Posterior cingulate gyrus (tissue), 11 donors: ENCODE measurements at regions not wholly inside any gene's neighbourhood (a gene's known extent, or its start where the extent isn't known, plus 50 kb on each side); places are given as distances from the start of the nearest gene placed in this dataset.
"Not testable (repeated sequence)": the region's sequence is repeated elsewhere in the genome, so short reads cannot be mapped to it uniquely, and the experiment has no call there.

ENCODE experiments used
- DNase-seq, 10 donors: peaks; one replicate each; pipeline versions ENCODE4 v3.0.0 to v3.0.0-alpha.2; 2020 to 2021; ENCODE audit warnings: mixed read lengths in 3 of 10
- intact Hi-C: fragments of 100-400 bp; cut with DNase I; formaldehyde crosslinking; loops from one replicate; pipeline ENCODE4 v1.15.1; 2023

GRCh38 chr1:60866226-60866900, 216.0 kb upstream of the NFIA start:
- intact Hi-C loops: no loop called here
- DNase-seq: no peak

GRCh38 chr1:60865166-60865565, 217.2 kb upstream of the NFIA start:
- no peak for DNase-seq
- intact Hi-C loops: no loop called here

GRCh38 chr1:60864722-60865121, 217.6 kb upstream of the NFIA start:
- no peak for DNase-seq
- intact Hi-C loops: no loop called here

- no peak for DNase-seq
- intact Hi-C loops: no loop called here
Observed at GRCh38 chr1:60863131-60863530, 219.2 kb upstream of the NFIA start.

DNA sequence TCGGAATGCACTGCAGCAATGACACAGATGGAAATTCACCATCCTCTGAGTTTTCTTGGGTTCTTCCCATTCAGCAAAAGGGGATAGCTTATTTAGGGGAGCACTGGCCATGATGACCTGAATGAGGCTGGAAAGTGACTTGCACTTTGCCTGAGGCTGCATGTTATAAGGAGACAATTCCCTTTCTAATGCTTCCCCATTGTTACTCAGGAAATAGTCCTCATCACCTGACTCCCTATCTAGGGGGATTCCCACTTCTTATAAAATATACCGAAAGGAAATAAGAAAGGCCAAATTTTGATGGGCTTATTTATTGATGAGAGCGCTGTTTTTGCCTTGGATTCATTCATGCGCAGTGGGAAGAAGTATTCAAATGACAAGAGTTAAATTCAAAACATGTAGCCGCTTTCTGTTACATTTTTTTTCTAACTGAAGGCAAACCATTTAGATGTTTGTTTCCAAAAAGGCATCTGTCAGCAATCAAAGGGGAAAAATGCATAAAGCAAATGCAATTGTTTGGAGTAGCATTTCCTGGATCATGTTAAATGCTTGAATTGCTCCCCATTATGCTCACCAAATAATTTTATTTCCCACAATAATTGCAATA, 220.3 kb upstream of the NFIA start:
- intact Hi-C loops: no loop called here
- no peak for DNase-seq

GRCh38 chr1:60859111-60859510, 223.2 kb upstream of the NFIA start:
- DNase-seq: no peak
- intact Hi-C loops: no loop called here

DNA sequence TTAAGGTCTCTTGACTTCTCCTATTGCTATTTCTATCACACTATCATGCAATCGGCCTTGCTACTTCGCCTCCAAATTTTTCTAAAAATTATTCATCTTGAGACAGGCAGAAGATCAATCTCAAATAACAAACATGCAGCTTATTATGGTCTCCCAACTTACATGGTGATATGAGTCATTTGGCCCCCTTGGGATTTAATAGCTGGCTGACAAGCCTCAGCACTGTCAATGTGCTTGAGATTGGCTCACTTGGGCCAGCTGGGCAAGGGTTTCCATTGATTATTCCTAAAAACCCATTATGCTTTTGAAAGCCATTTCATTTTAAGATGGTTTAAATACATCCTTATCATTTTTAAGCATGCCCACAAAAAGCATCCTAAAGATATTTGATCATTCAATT, 224.5 kb upstream of the NFIA start:
- intact Hi-C loops: no loop called here
- DNase-seq: no peak

DNA sequence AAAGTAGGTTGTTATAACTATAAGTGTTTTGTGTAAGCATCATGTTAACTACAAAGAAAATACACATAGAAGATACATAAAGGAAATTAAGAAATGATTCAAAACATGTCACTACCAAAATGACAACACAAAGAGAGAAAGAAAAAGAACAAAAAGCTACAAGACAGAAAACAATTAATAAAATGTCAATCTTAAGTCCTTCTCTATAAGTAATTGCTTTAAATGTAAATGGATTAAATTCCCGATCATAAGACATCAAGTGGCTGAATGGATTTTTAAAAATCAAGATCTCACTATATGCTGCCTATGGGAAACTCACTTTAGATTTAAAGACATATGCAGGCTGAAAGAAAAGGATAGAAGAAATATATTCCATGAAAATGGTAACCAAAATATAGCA, 232.3 kb upstream of the NFIA start:
- intact Hi-C loops: no loop called here
- DNase-seq: no peak

GRCh38 chr1:60849401-60849800, 233.0 kb upstream of the NFIA start:
- DNase-seq: no peak
- intact Hi-C loops: loop anchor here (10.0 kb wide), 1 partner anchor 195 kb away; no protein-coding TSS in a partner anchor

GRCh38 chr1:60848583-60849188, 233.7 kb upstream of the NFIA start:
- intact Hi-C loops: loop anchor here (10.0 kb wide), 1 partner anchor 196 kb away; no protein-coding TSS in a partner anchor
- DNase-seq: no peak

DNA sequence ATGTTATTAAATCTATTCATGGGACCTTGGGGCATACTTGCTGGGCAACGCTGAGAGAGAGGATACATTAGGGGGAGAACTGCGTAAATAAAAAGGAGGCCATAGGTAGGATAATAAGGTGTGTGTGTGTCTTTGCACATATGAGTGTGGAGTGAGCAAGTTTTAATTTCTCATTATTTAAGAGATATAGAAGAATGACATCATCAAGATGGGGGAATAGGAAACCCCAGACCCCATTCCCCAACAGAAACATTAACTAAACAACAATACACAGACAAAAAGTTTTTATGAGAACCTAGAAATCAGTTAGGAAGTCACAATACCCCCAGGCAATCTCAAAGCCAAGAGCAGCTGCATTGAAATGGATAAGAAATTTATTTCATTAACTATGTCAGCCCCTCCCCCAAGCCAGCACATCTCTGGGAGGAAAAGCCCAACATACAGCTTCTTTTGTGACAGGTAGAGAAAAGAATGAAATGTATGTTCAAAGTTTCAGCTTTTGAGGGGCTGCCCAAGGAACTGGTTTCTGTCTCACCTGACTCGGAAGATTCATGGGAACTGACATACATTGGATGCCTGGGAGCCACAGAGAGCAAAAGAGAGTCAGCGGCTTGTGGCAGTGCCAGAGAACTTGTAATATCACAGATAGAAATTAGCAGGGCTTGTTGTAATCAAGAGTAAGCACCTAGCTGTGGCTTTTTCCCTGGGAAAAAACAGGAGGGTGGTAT, 234.3 kb upstream of the NFIA start:
- no peak for DNase-seq
- intact Hi-C loops: loop anchor here (10.0 kb wide), 1 partner anchor 197 kb away; no protein-coding TSS in a partner anchor

- intact Hi-C loops: loop anchor here (10.0 kb wide), 1 partner anchor 197 kb away; no protein-coding TSS in a partner anchor
- DNase-seq: no peak
Observed at GRCh38 chr1:60847391-60847790, 235.0 kb upstream of the NFIA start.

DNA sequence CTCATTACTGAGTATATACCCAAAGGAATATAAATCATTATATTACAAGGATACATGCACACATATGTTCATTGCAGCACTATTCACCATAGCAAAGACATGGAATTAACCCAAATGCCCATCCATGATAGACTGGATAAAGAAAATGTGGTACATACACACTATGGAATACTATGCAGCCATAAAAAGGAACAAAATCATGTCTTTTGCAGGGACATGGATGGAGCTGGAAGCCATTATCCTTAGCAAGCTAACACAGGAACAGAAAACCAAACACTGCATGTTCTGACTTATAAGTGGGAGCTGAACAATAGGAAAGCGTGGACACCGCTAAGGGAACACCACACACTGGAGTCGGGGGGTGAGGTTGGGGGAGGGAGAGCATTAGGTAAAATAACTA, 236.7 kb upstream of the NFIA start:
- not testable (repeated sequence) for DNase-seq
- intact Hi-C loops: loop anchor here (10.0 kb wide), 1 partner anchor 199 kb away; no protein-coding TSS in a partner anchor

- no peak for DNase-seq
- intact Hi-C loops: loop anchor here (10.0 kb wide), 1 partner anchor 202 kb away; no protein-coding TSS in a partner anchor
Observed at GRCh38 chr1:60842304-60842703, 240.1 kb upstream of the NFIA start.

GRCh38 chr1:60841116-60842046, 241.0 kb upstream of the NFIA start:
- intact Hi-C loops: loop anchor here (10.0 kb wide), 1 partner anchor 203 kb away; no protein-coding TSS in a partner anchor

DNA sequence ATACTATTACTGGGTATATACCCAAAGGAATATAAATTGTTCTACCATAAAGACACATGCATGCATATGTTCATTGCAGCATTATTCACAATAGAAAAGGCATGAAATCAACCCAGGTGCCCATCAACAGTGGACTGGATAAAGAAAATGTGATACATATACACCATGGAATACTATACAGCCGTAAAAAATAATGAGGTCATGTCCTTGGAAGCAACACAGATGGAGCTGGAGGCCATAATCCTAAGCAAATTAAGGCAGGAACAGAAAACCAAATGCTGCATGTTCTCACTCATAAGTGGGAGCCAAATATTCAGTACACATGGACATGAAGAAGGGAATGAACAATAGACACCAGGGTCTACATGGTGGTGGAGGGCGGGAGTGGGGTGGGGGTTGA, 241.9 kb upstream of the NFIA start:
- intact Hi-C loops: loop anchor here (10.0 kb wide), 1 partner anchor 204 kb away; no protein-coding TSS in a partner anchor
- not testable (repeated sequence) for DNase-seq

More at GRCh38 chr1:60841116-60842046, 241.0 kb upstream of the NFIA start:
- DNase-seq: no peak

- no peak for DNase-seq
- intact Hi-C loops: no loop called here
Observed at GRCh38 chr1:60835649-60836048, 246.7 kb upstream of the NFIA start.

- DNase-seq: peak in 1 of 10 donors; percentile 70
- intact Hi-C loops: no loop called here
Observed at GRCh38 chr1:60833173-60833572, 249.2 kb upstream of the NFIA start.

DNA sequence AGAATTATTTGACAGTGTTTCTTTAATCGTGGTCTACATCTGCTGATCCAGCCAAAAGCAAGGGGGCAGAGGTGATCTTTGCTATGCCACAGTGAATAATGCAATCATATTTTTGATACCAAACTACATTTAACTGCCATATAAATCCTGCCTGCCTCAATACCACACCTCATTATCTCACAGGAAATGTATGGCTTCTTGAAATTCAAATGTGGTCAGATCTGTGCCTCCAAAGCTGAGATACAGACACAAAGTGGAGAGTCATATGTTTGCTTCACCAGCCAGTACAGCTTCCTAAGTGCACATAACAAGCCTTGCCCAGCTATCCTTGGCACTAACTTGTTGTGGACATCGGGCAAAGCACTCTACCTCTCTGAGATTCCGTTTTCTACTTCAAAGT, 250.0 kb upstream of the NFIA start:
- no peak for DNase-seq
- intact Hi-C loops: no loop called here

- no peak for DNase-seq
- intact Hi-C loops: no loop called here
Observed at GRCh38 chr1:60831780-60832179, 250.6 kb upstream of the NFIA start.
